ENCODE measurements at regions not wholly inside any gene's neighbourhood (a gene's known extent, or its start where the extent isn't known, plus 50 kb on each side); places are given as distances from the start of the nearest gene placed in this dataset.

DNA sequence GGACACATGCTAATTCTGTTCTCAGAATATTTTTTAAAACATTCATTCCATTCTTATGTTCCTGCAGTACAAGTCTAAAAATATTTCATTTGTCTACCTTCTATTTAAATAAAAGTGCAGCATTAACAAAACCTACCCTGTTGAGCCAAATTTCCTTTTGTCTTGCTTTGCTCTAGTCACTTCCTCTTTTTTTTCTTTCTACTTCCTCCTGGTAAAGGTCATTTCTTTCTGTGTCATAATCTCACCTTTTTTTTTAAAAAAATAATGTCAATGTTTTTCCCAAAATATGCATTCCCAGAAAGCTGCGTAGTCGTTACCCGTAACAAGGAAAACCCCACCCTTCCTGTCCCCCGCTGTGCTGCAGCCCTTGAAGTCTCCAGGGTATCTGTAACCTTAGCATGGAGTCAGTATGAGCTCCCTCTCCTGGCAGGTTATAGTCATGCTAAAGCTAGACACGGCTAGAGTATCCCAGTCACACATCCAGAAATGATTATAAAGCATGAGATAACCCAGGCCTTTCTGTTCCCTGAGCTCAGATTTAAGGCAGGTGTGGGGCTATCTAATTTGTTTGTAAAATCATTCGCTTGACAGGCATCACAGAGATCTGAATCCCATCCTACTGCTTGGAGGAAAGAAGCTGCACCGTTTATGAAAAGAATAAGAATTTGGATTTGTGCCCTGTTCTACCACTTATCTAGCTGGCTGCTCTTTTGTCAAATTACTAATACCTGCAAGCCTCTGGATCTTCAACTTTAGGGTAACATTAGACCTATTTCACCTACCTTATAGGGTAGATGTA is 51.1 kb upstream of the EED start:
- H3K9me3 ChIP-seq (ENCODE audit: control insufficient read depth in 2 of 2, low read length in 2 of 2) = no peaks in the 10 kb centered on the region

DNA sequence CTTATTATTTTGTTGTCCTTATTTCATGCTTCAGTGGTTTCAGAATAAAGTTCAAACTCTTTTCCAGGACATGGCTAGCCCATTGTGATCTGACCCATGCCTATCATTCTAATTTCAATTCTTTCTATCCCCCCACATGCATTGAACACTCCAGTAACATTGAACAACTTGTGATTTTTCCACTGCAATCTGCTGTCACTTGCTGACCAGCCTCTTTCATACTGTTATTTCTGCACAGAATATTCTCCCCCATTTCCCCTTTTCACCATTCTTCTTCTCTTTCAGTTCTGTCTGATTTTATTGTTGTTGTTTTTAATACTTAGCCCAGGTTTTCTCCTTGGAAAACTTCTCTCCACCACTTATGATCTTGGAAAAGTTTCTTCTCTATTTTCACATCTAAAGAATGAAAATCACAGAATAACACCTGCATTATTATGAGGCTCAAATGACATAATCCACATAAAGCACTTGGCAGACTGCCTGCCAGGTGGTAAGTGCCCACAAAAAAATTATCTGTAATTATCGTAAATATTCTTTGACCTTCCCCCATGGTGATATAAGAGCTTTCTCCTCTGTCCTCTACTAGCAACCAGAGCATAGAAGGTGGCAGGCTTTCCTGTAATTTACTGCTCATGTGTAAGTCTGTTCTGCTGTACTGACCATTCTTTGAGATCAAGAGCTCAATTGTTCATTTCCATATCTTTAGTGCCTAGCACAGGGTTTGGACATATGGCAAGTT is 51.9 kb upstream of the EED start:
- Histone ChIP-seq H3K9me3 (ENCODE audit: control insufficient read depth in 2 of 2, low read length in 2 of 2) (no peaks in the 10 kb centered on the region), H3K27ac (ENCODE audit: insufficient read depth, low read length, poor library complexity, severe bottlenecking) (peak overlapping the region; percentile 35), H3K4me1 (ENCODE audit: control insufficient read depth, insufficient read depth, low read length, poor library complexity, severe bottlenecking) (peaks cover 11% of the 10 kb centered on the region), H3K36me3 (ENCODE audit: control insufficient read depth, insufficient read depth, low read length) (no peaks in the 10 kb centered on the region), H3K4me3 (ENCODE audit: low read depth, low read length) (peak overlapping the region; percentile 74), H3K27me3 (ENCODE audit: control insufficient read depth, insufficient read depth, low read length) (no peaks in the 10 kb centered on the region)
- peaks cover 0 to 3% (median 0%) of the 10 kb centered on the region in 7 donors for H3K9me3 Mint-ChIP-seq
- DNase-seq (no peak), ATAC-seq (ENCODE audit: low read depth in 2 of 2) (no peak)
- H3K27me3 Mint-ChIP-seq = peaks cover 4% of the 10 kb centered on the region
- peaks cover 13 to 19% (median 15%) of the 10 kb centered on the region in 4 donors for H3K4me1 Mint-ChIP-seq
- H3K4me3 Mint-ChIP-seq = peak overlapping the region; percentile 81 to 97 (median 90)
- H3K27ac Mint-ChIP-seq = peak overlapping the region; percentile 80 to 90 (median 83)
- H3K36me3 Mint-ChIP-seq = no peaks in the 10 kb centered on the region

More for the DNA sequence above, 51.1 kb upstream of the EED start:
- Mint-ChIP-seq H3K4me3 (peak overlapping the region; percentile 81 to 97 (median 90)), H3K9me3 (peaks cover 0 to 3% (median 0%) of the 10 kb centered on the region in 7 donors), H3K4me1 (peaks cover 13 to 19% (median 15%) of the 10 kb centered on the region in 4 donors), H3K27me3 (peaks cover 4% of the 10 kb centered on the region), H3K27ac (peak overlapping the region; percentile 81 to 90 (median 83)), H3K36me3 (no peaks in the 10 kb centered on the region)
- ATAC-seq (ENCODE audit: low read depth in 2 of 2) (peak; percentile 98), DNase-seq (peak; percentile 42 to 94 (median 70))
- Histone ChIP-seq H3K4me1 (ENCODE audit: control insufficient read depth, insufficient read depth, low read length, poor library complexity, severe bottlenecking) (peaks cover 11% of the 10 kb centered on the region), H3K27me3 (ENCODE audit: control insufficient read depth, insufficient read depth, low read length) (no peaks in the 10 kb centered on the region), H3K36me3 (ENCODE audit: control insufficient read depth, insufficient read depth, low read length) (no peaks in the 10 kb centered on the region), H3K27ac (ENCODE audit: insufficient read depth, low read length, poor library complexity, severe bottlenecking) (peak overlapping the region; percentile 35), H3K4me3 (ENCODE audit: low read depth, low read length) (peak overlapping the region; percentile 74)

DNA sequence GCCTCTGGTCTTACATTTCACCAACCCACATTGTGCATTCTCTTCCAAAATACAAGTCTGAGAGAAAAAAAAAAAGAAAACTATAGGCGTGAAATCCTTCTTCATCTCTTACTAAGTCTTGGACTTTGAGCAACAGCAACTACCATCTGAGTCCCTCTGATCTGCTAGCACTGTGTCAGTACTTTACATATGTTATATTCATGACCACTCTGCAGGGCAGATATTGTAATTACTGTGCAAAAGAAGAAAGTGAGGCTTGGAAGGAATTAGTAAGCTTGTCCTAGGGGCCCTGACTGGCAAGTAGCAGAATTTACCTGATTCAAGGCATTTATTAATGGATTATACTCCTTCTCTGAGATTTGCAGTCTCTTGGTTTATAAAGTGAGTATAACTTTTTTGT is 52.7 kb upstream of the EED start:
- Mint-ChIP-seq H3K4me1 (peaks cover 13 to 19% (median 15%) of the 10 kb centered on the region in 4 donors), H3K27me3 (peaks cover 4% of the 10 kb centered on the region), H3K4me3 (no peak overlapping the region), H3K36me3 (no peaks in the 10 kb centered on the region), H3K9me3 (peaks cover 0 to 3% (median 0%) of the 10 kb centered on the region in 7 donors), H3K27ac (no peak overlapping the region)
- Histone ChIP-seq H3K9me3 (ENCODE audit: control insufficient read depth in 2 of 2, low read length in 2 of 2) (no peaks in the 10 kb centered on the region), H3K4me3 (ENCODE audit: low read depth, low read length) (no peak overlapping the region), H3K36me3 (ENCODE audit: control insufficient read depth, insufficient read depth, low read length) (no peaks in the 10 kb centered on the region), H3K4me1 (ENCODE audit: control insufficient read depth, insufficient read depth, low read length, poor library complexity, severe bottlenecking) (peaks cover 11% of the 10 kb centered on the region), H3K27ac (ENCODE audit: insufficient read depth, low read length, poor library complexity, severe bottlenecking) (no peak overlapping the region), H3K27me3 (ENCODE audit: control insufficient read depth, insufficient read depth, low read length) (no peaks in the 10 kb centered on the region)
- DNase-seq = no peak
- no peak for ATAC-seq (ENCODE audit: low read depth in 2 of 2)

DNA sequence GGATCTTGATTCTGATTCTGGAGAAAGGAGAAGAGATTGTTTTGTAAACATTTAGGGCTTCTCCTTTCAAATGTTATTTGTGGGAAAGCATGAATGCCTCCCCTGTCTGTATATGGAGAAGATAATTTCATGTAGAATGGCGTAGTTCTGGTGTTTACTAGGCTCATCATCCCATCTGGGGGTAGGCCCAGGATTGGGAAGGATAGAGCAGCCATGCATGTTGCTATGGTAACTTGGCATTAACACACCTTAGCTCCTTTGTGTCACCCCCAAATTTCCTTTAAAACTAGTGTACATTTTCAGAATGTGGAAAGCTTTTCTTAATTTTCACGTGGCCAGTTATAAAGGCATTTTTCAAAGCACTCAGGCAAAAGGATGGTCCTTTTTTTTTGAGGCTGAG is 57.5 kb upstream of the EED start:
- no peaks in the 10 kb centered on the region for H3K36me3 Mint-ChIP-seq
- peak overlapping the region in 1 of 3 donors; percentile 17 for H3K27ac Mint-ChIP-seq
- no peaks in the 10 kb centered on the region for H3K27me3 Mint-ChIP-seq
- H3K4me3 Mint-ChIP-seq = no peak overlapping the region
- no peak for DNase-seq
- peaks cover 0 to 2% (median 0%) of the 10 kb centered on the region in 7 donors for H3K9me3 Mint-ChIP-seq
- no peak for ATAC-seq (ENCODE audit: low read depth in 2 of 2)
- no peaks in the 10 kb centered on the region for H3K9me3 ChIP-seq (ENCODE audit: control insufficient read depth in 2 of 2, low read length in 2 of 2)
- H3K27ac ChIP-seq (ENCODE audit: insufficient read depth, low read length, poor library complexity, severe bottlenecking) = no peak overlapping the region
- H3K36me3 ChIP-seq (ENCODE audit: control insufficient read depth, insufficient read depth, low read length) = no peaks in the 10 kb centered on the region
- peaks cover 13% of the 10 kb centered on the region for H3K4me1 ChIP-seq (ENCODE audit: control insufficient read depth, insufficient read depth, low read length, poor library complexity, severe bottlenecking)
- H3K27me3 ChIP-seq (ENCODE audit: control insufficient read depth, insufficient read depth, low read length) = no peaks in the 10 kb centered on the region
- H3K4me1 Mint-ChIP-seq = peaks cover 0 to 5% (median 2%) of the 10 kb centered on the region in 4 donors
- H3K4me3 ChIP-seq (ENCODE audit: low read depth, low read length) = no peak overlapping the region

DNA sequence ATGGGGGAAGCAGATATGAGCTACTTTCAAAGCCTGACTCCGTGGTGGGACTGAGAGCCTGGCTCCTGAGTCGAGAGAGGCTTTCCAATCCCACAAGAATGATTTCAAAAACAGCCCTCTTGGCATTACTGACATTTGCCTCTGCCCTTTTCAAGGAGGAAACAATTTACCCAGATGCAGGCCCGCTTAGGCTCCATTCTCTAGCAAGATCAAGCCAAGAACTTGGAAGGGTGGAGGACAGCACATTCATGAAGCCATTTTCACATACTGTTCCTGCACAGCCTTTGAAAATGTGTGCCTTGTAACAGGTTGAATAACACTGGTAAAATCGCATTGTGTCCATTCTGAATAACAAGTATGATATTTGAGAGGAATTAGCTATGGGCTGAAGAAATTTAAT is 58.2 kb upstream of the EED start:
- no peak for DNase-seq
- Mint-ChIP-seq H3K4me3 (no peak overlapping the region), H3K27me3 (no peaks in the 10 kb centered on the region), H3K4me1 (peaks cover 0 to 5% (median 2%) of the 10 kb centered on the region in 4 donors), H3K9me3 (peaks cover 0 to 2% (median 0%) of the 10 kb centered on the region in 7 donors), H3K27ac (no peak overlapping the region), H3K36me3 (no peaks in the 10 kb centered on the region)
- Histone ChIP-seq H3K9me3 (ENCODE audit: control insufficient read depth in 2 of 2, low read length in 2 of 2) (no peaks in the 10 kb centered on the region), H3K36me3 (ENCODE audit: control insufficient read depth, insufficient read depth, low read length) (no peaks in the 10 kb centered on the region), H3K27ac (ENCODE audit: insufficient read depth, low read length, poor library complexity, severe bottlenecking) (no peak overlapping the region), H3K4me1 (ENCODE audit: control insufficient read depth, insufficient read depth, low read length, poor library complexity, severe bottlenecking) (peaks cover 13% of the 10 kb centered on the region), H3K27me3 (ENCODE audit: control insufficient read depth, insufficient read depth, low read length) (no peaks in the 10 kb centered on the region), H3K4me3 (ENCODE audit: low read depth, low read length) (no peak overlapping the region)
- no peak for ATAC-seq (ENCODE audit: low read depth in 2 of 2)

DNA sequence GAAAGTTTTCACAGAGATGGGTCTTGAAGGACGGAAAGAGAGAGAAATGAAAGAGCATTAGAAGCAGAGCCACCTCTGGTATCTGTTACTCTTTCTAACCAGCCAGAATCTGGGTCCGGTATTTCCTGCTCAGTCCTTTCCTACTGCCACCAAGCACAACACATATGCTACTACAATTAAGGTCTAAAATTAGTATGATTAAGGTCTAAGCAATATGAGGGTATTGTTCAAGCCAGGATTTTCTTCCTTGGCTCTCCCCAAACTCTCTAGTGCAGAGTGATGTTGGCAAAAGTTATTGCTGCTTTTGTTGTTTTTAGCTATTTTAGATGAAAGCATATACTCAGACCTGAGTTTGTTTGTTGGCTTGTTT is 59.2 kb upstream of the EED start:
- no peaks in the 10 kb centered on the region for H3K27me3 ChIP-seq (ENCODE audit: control insufficient read depth, insufficient read depth, low read length)
- peaks cover 0 to 2% (median 1%) of the 10 kb centered on the region in 4 donors for H3K4me1 Mint-ChIP-seq
- no peak overlapping the region for H3K27ac Mint-ChIP-seq
- DNase-seq (no peak), ATAC-seq (ENCODE audit: low read depth in 2 of 2) (no peak)
- H3K4me1 ChIP-seq (ENCODE audit: control insufficient read depth, insufficient read depth, low read length, poor library complexity, severe bottlenecking) = peaks cover 13% of the 10 kb centered on the region
- no peak overlapping the region for H3K27ac ChIP-seq (ENCODE audit: insufficient read depth, low read length, poor library complexity, severe bottlenecking)
- H3K4me3 Mint-ChIP-seq = no peak overlapping the region
- H3K36me3 ChIP-seq (ENCODE audit: control insufficient read depth, insufficient read depth, low read length) = no peaks in the 10 kb centered on the region
- no peak overlapping the region for H3K4me3 ChIP-seq (ENCODE audit: low read depth, low read length)
- no peaks in the 10 kb centered on the region for H3K36me3 Mint-ChIP-seq
- no peaks in the 10 kb centered on the region for H3K27me3 Mint-ChIP-seq
- H3K9me3 Mint-ChIP-seq = peaks cover 0 to 2% (median 0%) of the 10 kb centered on the region in 7 donors
- no peaks in the 10 kb centered on the region for H3K9me3 ChIP-seq (ENCODE audit: control insufficient read depth in 2 of 2, low read length in 2 of 2)

DNA sequence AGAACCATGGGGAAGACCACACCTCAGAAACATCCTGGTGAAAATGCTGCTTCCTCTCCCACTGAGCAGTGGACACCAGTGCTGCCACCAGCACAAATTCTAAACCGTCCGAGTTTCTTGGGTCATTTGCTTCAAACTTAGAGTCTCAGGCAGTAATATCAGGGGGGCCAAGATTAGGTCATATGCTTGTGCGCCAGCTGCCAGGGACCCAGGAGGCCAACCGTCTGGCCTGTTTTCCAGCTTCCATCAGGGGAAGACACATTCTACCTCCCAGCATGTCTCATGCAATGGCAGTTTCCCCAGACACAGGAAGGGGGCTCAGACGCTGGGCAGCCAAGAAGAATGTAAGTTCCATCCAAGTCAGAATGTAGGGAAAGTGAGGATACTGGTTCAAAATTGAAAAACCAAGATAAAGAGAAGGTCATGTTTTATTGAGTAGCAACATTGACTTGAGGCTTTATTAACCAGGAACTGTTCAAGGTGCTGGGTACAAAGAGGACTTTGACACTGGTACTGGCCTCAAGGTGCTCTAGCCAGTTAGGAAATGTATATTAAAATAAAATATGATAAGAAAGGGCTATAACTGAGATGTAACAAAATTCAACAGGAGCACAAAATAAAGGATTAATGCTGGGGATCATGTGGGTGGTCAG is 59.7 kb upstream of the EED start:
- H3K4me1 Mint-ChIP-seq = peaks cover 0 to 2% (median 1%) of the 10 kb centered on the region in 4 donors
- no peak overlapping the region for H3K27ac Mint-ChIP-seq
- DNase-seq (no peak), ATAC-seq (ENCODE audit: low read depth in 2 of 2) (no peak)
- Histone ChIP-seq H3K27ac (ENCODE audit: insufficient read depth, low read length, poor library complexity, severe bottlenecking) (no peak overlapping the region), H3K4me3 (ENCODE audit: low read depth, low read length) (no peak overlapping the region), H3K9me3 (ENCODE audit: control insufficient read depth in 2 of 2, low read length in 2 of 2) (no peaks in the 10 kb centered on the region), H3K4me1 (ENCODE audit: control insufficient read depth, insufficient read depth, low read length, poor library complexity, severe bottlenecking) (peaks cover 13% of the 10 kb centered on the region), H3K27me3 (ENCODE audit: control insufficient read depth, insufficient read depth, low read length) (no peaks in the 10 kb centered on the region), H3K36me3 (ENCODE audit: control insufficient read depth, insufficient read depth, low read length) (no peaks in the 10 kb centered on the region)
- no peak overlapping the region for H3K4me3 Mint-ChIP-seq
- no peaks in the 10 kb centered on the region for H3K27me3 Mint-ChIP-seq
- H3K9me3 Mint-ChIP-seq = peaks cover 0 to 2% (median 0%) of the 10 kb centered on the region in 7 donors
- H3K36me3 Mint-ChIP-seq = no peaks in the 10 kb centered on the region

Measured in CD4-positive, CD25-positive, alpha-beta regulatory T cell (primary cell).